HL-60 (cell line): ENCODE measurements at regions not wholly inside any gene's neighbourhood (a gene's known extent, or its start where the extent isn't known, plus 50 kb on each side); places are given as distances from the start of the nearest gene placed in this dataset.

Source experiments
- POLR2AphosphoS5 ChIP-seq: IDR thresholded peaks from 2 replicates; pipeline ENCODE4 v1.6.1; 2012; ENCODE audit warnings: low read depth
- TF ChIP-seq, protein P1 (sequence below): IDR thresholded peaks from one replicate; pipeline ENCODE4 v1.5.1; 2011; ENCODE audit warnings: low read length, control low read depth, inconsistent platforms; ENCODE audit not compliant: insufficient read depth

DNA sequence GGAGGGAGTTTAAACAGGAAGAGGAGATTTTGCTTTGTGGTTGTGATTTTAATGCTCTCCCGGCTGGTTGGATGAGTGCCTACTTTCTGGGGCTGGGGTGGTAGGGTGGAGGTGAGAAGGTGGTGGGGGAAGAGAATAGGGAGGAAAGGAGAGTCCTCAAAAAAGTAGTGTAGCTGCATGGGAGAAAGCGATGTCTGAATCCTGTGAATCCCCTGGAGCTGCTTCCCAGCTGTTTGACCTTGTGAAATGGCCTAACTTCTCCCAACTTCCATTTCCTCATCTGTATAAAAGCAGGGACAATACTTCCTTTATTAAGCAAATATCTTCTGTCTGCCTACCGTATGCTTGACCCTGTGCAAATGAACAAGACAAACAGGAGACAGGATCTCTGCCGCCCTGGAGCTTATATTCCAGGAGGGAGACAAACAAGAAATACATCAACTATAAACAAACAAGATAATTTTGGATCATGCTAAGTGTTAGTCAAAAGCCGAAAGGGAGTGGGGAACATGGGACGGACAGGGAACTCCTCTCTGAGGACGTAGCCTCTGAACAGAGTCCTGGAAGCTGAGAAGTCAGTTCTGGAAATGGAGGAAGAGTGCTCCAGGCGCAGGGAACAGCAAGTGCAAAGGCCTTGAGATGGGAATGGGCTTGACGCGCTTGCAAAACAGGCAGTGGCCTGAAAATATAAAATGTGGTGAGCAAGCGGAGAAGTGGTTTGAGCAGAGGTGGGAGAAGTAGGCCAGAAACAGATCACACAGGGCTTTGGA is 103.5 kb downstream of the SPRY4 start:
- TF ChIP-seq, protein P1, sequence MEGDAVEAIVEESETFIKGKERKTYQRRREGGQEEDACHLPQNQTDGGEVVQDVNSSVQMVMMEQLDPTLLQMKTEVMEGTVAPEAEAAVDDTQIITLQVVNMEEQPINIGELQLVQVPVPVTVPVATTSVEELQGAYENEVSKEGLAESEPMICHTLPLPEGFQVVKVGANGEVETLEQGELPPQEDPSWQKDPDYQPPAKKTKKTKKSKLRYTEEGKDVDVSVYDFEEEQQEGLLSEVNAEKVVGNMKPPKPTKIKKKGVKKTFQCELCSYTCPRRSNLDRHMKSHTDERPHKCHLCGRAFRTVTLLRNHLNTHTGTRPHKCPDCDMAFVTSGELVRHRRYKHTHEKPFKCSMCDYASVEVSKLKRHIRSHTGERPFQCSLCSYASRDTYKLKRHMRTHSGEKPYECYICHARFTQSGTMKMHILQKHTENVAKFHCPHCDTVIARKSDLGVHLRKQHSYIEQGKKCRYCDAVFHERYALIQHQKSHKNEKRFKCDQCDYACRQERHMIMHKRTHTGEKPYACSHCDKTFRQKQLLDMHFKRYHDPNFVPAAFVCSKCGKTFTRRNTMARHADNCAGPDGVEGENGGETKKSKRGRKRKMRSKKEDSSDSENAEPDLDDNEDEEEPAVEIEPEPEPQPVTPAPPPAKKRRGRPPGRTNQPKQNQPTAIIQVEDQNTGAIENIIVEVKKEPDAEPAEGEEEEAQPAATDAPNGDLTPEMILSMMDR, result no peak
- TF ChIP-seq POLR2AphosphoS5, result no peak
